Frontal cortex (tissue), 3 donors: ENCODE measurements at regions not wholly inside any gene's neighbourhood (a gene's known extent, or its start where the extent isn't known, plus 50 kb on each side); places are given as distances from the start of the nearest gene placed in this dataset.

Experiments used
- DNase-seq, 2 donors: peaks; one replicate each; pipeline ENCODE4 v3.0.0; 2012; ENCODE audit warnings: low spot score in 2 of 2
- FAIRE-seq: peaks from 2 replicates; lab custom pipeline; 2012; peaks lifted over from hg19 to GRCh38; lab: Jason Lieb, UNC
- donor health status: control.
- donor health status: control.
- donor health status: control.

GRCh38 chr1:14498839-14499238, 99.6 kb upstream of the KAZN start:
- FAIRE-seq, result no peak
- no peak for DNase-seq

DNA sequence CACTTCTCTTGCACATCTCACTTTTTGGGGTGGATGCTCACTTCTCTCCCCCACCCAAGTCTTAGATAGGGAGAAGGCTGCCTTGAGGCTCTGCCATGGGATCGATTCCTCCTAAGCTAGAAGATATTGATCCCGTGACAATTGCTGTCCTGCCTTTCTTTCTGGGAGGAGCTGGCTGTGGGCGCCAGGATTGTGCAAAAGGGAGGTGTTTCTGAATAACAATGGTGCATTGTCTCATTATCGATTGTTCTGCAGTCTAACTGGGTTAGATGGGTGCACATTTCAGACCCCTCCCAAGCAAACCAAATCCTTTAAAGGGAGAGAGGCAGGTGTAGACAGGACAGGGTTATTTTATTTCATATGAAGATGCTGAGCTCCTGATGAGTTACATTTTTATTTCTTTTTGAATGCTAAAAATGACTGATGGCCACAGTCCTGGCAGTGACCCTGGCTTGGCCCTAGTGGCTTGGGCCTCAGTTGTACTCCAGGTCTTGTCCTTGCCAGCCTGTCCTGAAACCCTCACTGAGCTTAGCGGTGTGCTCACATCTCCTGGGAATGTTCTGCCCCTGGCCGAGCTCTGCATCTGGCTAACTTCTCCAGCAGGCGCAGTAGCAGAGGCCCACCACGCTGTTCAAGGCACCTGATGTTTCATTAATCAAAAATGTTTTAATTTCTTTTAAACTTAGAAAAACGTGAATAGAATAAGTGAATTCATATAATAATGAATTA, 99.0 kb upstream of the KAZN start:
- no peak for DNase-seq
- no peak for FAIRE-seq

GRCh38 chr1:14500041-14500440, 98.4 kb upstream of the KAZN start:
- FAIRE-seq, result no peak

DNA sequence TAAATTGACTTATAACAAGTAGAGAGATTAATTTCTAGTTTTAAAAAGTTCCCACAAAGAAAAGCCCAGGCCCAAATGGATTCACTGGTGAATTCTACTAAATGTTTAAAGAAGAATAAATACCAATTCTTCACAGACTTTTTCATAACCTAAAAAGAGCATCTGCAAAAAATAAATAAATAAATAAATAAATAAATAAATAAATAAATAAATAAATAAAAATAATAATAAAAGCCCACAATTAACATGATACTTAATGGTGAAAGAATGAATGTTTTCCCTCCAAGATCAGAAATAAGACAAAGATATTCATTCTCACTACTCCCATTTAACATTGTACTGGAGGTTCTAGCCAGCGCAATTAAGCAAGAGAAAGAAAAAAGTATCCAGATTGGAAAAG, 97.6 kb upstream of the KAZN start:
- DNase-seq, result no peak

More at GRCh38 chr1:14500041-14500440, 98.4 kb upstream of the KAZN start:
- no peak for DNase-seq

GRCh38 chr1:14504517-14504916, 94.0 kb upstream of the KAZN start:
- FAIRE-seq (no peak), DNase-seq (no peak)

More for the DNA sequence above, 97.6 kb upstream of the KAZN start:
- FAIRE-seq, result peak; percentile 65

GRCh38 chr1:14506471-14507255, 91.8 kb upstream of the KAZN start:
- DNase-seq (no peak), FAIRE-seq (no peak)

DNA sequence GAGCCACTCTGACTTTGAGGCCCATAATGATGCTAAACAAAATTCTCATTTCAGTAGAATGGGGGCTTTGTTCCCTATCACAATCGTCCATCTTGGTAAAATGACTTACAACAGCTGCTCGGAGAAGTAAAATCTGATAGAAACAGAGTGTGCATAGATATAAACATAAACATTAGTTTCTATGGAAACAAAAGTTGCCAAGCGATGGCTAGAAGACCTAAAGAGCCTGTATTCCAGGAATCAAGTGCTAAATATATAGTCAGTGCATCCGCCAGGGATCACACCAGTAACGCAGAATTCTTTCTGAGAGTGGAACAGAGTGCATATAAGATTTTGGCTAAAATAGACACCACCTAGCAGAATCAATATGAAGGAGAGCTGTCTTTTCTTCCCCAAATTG, 91.2 kb upstream of the KAZN start:
- no peak for FAIRE-seq
- DNase-seq, result no peak

- FAIRE-seq, result no peak
- no peak for DNase-seq
These were observed 89.9 kb upstream of the KAZN start for GRCh38 chr1:14508613-14509012.

DNA sequence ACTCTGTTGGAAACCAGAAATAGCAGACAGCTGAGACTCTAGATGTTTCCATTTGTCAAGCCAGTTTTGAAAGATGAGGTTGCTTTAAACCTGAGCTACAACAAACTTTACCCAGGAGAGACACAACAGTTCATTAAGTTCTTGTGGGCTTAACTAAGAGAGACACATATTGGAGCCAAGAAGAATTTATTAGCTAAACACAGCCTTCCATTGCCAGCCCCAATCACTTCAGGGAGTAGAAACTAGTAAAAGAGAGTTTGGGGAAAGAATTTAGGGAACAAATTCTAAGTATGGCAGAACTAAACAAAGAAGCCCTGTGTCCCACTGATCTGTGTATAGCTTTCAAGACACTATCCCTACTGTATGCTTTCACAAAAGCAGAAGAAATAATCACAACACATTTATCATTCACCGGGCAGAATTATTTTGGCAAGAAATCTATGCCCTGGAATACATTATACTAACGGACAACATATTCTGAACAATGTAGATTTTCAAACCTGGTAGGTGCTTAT, 87.3 kb upstream of the KAZN start:
- DNase-seq (no peak), FAIRE-seq (no peak)

DNA sequence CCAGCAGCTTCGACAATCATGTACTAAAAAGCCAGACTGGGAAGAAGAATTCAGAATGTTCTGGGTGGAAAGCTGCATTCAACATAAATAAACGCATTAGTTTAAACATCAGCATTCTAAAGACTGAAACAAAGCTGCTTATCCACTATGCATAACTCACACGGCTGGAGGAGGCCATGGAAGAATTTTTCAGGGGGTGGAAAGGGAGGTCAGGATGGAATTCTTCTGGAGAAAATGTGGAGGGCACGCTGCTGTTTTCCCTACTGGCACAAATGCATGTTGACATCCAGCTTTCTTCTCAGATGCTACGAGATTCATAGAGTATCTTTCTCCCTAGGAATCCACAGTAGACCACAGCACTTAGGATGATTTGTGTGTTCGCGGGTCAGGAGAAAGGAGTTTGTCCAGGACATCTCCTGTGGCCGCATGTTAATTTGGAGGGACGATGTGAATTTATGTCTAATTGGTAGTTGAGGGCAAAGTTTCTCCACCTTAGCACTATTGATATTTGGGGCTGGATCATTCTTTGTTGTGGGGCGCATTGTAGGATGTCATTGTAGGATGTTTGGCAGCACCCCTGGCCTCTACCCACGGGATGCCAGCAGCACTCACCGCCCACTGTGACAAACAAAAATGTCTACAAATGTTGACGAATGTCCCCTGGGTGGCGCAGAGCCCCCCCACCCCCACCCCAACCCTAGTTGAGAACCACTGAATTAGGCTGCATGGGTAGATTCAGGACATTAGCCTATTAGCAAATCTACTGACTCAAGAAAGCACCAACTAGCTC, 86.5 kb upstream of the KAZN start:
- no peak for DNase-seq
- FAIRE-seq, result no peak

DNA sequence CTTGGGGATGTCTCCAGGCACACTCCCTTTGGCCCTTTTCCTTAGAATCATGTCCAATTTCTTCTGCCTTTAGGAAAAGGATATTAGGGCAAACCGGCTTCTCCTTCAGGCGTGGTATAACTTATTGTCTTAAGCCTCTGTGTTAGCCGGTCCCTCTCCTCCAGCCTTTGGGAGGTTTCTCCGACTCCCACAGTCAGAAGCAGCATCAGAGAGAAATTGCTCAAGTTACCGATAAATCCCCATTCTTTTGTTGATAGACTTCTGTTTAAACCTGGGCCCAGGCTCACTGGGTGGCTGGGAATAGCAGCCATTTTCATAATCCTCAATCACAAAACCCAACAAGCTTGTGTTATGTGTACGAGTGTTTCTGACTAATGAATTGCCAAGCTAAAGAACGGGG, 85.4 kb upstream of the KAZN start:
- no peak for DNase-seq
- no peak for FAIRE-seq

DNA sequence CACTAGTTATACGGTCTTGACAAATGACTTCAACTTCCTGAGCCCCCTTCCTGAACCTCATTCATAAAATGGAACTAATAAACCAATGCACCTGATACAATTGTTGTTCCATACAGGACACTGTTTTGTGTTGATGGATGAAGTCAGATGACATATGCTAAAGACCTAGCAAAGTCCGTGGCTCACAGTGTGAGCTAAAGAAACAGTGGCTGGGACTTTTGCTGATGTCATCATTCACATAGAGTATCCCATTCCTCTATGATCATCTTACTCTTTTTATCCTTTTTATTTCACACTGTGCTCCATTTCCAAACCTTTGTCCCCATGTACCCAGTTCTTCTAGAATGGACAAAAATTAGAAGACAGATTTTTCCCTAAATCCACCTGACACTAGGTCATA, 83.7 kb upstream of the KAZN start:
- FAIRE-seq, result no peak

DNA sequence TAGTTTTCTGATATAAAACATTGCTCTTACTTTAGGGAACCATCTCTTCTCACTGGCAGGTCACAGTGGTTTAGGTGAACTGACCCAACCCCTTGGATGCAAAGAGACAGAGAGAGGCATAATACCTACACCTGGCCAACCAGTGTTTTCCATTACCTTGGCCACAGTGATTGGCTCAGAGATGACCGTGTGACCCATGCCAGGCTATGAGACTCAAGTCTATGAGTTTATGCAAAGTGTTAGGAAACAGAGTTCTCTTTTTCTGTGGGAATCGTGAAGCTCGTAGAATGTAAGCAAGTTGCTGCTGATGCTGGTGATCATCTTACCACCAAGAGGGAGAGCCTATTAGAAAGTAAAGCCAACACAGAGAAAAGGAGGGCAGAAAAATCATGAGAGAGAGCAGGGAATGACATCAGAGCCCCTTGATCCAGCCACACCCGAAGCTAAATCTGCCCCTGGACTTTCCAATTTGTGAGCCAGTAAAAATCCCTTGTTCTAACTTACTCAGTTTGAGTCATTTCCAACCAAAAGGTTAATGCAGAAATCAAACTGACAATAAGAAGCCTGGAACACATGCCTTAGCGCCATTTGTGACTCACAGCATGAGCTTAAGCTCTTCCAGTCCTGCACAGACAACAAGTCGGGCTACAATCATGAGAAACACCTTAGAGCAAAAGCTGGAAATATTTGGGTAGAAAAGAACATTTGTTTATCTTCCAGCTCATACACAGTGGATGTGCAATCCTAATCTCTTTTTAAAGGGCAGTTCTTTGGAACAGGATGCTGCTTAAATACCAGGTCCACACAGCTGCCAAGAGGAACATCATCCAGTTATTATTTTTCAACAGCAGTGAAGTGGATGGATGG, 81.3 kb upstream of the KAZN start:
- DNase-seq (no peak), FAIRE-seq (no peak)

More for the DNA sequence above, 83.7 kb upstream of the KAZN start:
- DNase-seq, result no peak

DNA sequence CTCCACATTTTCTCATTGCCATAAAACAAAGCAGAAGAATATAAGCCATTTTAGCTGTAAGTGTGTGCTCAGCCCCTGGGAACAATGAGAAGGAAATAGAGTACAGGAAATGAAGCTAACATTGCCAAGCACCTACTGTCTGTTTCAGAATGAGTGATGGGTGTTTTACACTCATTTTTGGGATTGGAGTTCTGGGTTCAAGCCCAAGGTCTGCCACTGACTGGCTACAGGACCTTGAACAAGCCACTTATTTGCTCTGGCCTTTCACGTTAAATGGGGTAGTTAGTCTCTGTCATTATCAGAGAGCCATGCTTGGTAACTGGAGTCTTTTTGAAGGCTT, 80.7 kb upstream of the KAZN start:
- DNase-seq, result no peak
- FAIRE-seq, result no peak

GRCh38 chr1:14519976-14520375, 78.5 kb upstream of the KAZN start:
- FAIRE-seq (no peak), DNase-seq (no peak)

GRCh38 chr1:14520514-14521163, 77.8 kb upstream of the KAZN start:
- DNase-seq, result no peak
- no peak for FAIRE-seq

- FAIRE-seq (no peak), DNase-seq (no peak)
These were observed 76.9 kb upstream of the KAZN start for GRCh38 chr1:14521622-14522021.

DNA sequence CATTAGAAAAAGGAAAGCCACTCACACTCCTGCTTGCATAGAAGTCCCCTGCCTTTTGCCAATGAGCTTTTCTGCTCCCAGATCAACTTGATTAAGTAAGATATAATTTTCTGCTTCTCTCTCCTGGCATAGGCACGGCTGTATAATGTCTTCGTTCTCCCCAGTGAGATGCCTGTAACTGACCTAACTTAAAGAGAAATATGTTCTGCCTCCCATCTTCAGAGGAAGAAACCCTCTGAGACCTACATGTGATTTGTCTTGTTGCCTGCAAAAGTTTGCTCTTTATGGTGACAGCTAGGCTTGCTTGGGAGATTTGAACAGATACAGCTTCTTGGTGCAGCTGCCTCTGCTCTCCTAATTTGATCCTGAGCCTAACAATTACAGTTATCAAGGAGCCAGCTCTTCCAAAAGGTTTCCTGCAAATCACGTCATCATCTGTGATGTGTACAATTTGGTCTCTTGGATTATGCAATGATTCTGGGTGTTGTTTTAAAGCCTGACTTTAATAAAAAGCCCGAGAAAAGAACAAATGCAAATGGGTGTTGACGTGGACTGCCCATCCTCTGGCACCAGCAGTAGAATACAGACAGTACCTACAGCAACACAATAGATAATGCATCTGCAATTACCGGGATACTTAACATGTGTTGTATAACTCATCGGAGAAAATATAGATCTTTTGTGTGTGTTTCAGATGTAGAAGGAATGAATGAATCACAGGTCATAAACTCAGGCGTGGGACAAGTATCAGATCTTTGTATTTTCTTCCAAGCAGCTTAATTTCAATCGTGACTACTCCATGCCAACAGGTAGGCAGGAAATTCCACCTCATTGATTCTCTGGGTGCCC, 76.2 kb upstream of the KAZN start:
- DNase-seq (no peak), FAIRE-seq (no peak)
